NCI-H146 treated with DMSO at 0.1 percent for 48 hours (cell line): ENCODE measurements at regions not wholly inside any gene's neighbourhood (a gene's known extent, or its start where the extent isn't known, plus 50 kb on each side); places are given as distances from the start of the nearest gene placed in this dataset.

Source experiments
- DNase-seq: peaks from one replicate; lab custom pipeline; 2025; ENCODE audit not compliant: unreplicated experiment; lab: John Stamatoyannopoulos, UW

GRCh38 chr16:88315543-88316105 is 67.1 kb upstream of the ZNF469 start:
- no peak for DNase-seq

GRCh38 chr16:88316151-88316550 is 66.6 kb upstream of the ZNF469 start:
- DNase-seq, result no peak

GRCh38 chr16:88316941-88317612 is 65.7 kb upstream of the ZNF469 start:
- no peak for DNase-seq

GRCh38 chr16:88317613-88317965 is 65.2 kb upstream of the ZNF469 start:
- DNase-seq, result no peak

- DNase-seq, result no peak
Measured at GRCh38 chr16:88318051-88318450, 64.7 kb upstream of the ZNF469 start.

- no peak for DNase-seq
Measured at GRCh38 chr16:88318521-88318920, 64.2 kb upstream of the ZNF469 start.

- no peak for DNase-seq
Measured at GRCh38 chr16:88319116-88319965, 63.4 kb upstream of the ZNF469 start.

GRCh38 chr16:88320947-88321634 is 61.7 kb upstream of the ZNF469 start:
- no peak for DNase-seq

- DNase-seq, result no peak
Measured at GRCh38 chr16:88321635-88322499, 60.9 kb upstream of the ZNF469 start.

- no peak for DNase-seq
Measured at GRCh38 chr16:88322500-88322970, 60.2 kb upstream of the ZNF469 start.

GRCh38 chr16:88323041-88323440 is 59.7 kb upstream of the ZNF469 start:
- DNase-seq, result no peak

GRCh38 chr16:88323546-88324330 is 59.0 kb upstream of the ZNF469 start:
- no peak for DNase-seq

- no peak for DNase-seq
Measured at GRCh38 chr16:88325087-88325750, 57.5 kb upstream of the ZNF469 start.

- DNase-seq, result no peak
Measured at GRCh38 chr16:88325976-88326375, 56.8 kb upstream of the ZNF469 start.

GRCh38 chr16:88326611-88327485 is 55.9 kb upstream of the ZNF469 start:
- no peak for DNase-seq

GRCh38 chr16:88327561-88328312 is 55.0 kb upstream of the ZNF469 start:
- no peak for DNase-seq

- no peak for DNase-seq
Measured at GRCh38 chr16:88328313-88328980, 54.3 kb upstream of the ZNF469 start.
